ENCODE measurements at regions not wholly inside any gene's neighbourhood (a gene's known extent, or its start where the extent isn't known, plus 50 kb on each side); places are given as distances from the start of the nearest gene placed in this dataset.

DNA sequence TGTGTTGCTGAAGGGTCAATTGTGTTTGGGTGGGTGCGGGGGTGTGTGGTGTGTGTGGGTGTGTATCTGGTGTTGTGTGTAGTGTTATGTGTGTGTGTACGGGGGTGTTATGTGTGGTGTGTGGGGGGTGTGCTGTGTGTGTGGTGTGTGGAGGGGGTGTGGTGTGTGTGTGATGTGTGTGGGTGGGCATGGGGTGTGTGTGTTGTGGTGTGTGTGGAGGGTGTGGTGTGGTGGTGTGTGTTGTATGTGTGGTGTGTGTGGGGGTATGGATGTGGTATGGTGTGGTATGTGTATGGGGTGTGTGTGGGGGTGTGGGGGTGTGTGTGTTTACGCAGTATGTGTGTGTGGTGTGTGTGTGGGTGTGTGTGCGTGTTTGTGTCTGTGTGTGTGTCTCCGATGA, 110.8 kb downstream of the ZNF22 start:
- TF ChIP-seq, protein P1, sequence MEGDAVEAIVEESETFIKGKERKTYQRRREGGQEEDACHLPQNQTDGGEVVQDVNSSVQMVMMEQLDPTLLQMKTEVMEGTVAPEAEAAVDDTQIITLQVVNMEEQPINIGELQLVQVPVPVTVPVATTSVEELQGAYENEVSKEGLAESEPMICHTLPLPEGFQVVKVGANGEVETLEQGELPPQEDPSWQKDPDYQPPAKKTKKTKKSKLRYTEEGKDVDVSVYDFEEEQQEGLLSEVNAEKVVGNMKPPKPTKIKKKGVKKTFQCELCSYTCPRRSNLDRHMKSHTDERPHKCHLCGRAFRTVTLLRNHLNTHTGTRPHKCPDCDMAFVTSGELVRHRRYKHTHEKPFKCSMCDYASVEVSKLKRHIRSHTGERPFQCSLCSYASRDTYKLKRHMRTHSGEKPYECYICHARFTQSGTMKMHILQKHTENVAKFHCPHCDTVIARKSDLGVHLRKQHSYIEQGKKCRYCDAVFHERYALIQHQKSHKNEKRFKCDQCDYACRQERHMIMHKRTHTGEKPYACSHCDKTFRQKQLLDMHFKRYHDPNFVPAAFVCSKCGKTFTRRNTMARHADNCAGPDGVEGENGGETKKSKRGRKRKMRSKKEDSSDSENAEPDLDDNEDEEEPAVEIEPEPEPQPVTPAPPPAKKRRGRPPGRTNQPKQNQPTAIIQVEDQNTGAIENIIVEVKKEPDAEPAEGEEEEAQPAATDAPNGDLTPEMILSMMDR (conservative IDR thresholded peaks at IDR 0.05), result no peak
- TF ChIP-seq ZFX (IDR thresholded peaks at IDR 0.05), result no peak

Data from C4-2B (cell line).